GM19455 (cell line): ENCODE measurements at regions not wholly inside any gene's neighbourhood (a gene's known extent, or its start where the extent isn't known, plus 50 kb on each side); places are given as distances from the start of the nearest gene placed in this dataset.
"Not testable (repeated sequence)": the region's sequence is repeated elsewhere in the genome, so short reads cannot be mapped to it uniquely, and the experiment has no call there.

Experiments
- ATAC-seq: cut with Tn5 transposase; IDR thresholded peaks from one replicate; pipeline ENCODE4 v1.9.1; 2021; ENCODE audit not compliant: unreplicated experiment

DNA sequence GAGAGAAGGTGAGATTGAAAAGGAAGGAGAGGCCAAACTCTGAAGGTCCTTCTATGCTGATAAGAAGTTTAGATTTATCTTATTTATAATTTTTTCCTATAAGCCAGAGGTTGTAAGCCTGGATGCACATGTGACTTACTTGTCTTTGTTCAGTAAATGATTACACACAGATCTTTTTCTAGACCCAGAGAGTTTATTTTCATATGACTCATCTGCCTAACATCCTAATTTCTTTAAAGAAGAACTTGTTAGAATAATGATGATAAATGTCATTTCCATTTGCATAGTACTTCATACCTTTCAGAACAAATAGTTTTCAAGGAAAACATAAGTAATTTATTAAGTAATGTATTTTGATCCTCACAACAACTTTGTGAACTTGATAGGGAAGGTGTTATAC, 434.8 kb upstream of the DPH6 start:
- ATAC-seq = no peak

DNA sequence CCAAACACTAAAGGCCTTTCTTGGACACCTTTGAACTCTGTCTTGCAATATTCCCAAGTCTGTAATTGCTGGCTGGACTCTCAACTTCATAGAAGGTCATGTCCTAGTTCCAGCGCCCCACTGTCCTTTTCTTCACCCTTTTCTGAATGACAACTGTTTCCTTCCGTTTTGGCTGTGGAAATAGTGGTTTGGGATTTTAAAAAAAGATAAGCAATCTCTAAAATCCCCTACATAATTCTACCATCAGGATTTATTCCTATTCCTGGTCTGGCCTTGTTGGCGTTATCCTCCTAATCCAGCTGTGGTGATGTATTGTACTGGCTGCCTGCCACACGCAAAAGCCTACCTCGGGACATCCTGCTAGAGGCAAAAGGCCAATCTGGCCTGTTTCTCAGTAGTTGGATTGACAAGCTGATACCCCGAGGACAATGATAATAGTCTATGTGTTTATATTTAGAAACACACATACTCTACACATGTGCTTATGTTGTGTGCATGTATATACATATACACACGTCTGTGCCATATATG, 440.3 kb upstream of the DPH6 start:
- ATAC-seq = no peak

DNA sequence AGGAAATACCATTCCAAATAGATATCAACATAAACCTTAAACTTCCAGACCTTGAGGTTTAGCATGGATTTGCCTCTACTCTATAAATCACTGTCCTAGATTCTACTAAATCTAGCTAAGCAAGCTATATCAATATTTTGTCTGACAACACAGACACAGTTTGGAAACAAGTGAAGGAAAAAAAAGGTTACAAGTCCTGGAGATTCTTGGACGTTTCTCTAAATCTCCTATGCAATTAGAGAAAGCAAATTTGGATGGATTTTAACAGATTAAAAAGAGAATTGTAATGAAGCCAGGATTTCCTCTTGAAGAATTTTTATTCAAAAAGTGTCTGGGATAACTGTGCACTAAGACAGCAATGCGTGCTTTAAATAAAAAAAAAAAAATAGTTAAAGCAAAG, 441.1 kb upstream of the DPH6 start:
- ATAC-seq = no peak

DNA sequence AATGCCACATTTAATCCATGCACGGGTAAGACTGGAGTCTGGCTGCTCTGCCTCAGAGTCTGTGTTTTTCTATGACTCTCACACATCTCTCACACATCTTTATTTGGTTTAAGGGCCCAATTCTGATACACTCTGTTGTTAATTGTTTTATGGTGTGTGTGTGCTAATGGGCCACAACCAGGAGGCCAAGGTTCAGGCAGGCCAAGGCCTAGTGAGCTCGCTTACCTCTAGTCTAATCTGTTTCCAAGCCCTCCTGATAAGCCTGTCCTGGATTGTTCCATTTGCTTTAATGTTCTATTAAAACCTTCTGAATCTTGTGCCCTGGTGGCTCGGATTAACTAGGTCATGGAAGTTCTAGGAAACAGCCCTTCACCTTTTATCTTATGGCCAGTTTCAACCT, 445.4 kb upstream of the DPH6 start:
- ATAC-seq = no peak

DNA sequence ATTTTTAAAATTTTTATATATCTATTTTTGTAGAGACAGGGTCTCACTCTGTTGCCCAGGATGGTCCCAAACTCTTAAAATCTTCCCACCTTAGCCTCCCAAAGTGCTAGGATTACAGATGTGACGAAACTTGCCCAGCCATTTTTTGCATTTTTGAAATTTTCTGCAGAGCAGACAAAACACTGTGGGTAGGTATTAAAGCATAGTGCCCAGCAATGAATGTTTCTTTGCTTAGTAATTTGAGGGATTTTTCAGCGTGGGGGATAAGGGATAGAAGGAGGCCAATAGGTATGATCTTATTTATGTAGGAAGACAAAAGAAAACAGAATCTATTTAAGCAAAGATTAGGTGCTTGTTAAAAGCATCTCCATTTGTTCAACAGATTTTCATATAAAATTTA, 446.8 kb upstream of the DPH6 start:
- no peak for ATAC-seq

DNA sequence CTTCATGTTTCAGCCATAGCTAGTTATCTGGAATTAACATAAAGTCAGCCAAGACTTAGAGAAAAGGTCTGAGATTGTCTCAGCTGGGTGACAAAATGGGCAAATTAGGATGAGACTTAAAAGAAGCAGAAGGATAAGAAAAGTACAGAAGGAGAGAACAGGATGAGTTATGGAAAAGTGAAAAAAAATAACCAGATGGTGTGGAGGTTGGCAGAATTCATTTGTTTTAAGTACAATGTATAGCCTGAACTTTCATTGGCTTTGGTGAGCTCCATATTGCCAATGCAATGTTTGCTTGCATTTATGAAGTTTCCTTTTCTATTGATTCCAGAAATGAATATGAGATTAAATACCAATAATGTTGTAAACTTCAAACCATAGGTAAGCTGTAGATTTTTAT, 447.2 kb upstream of the DPH6 start:
- no peak for ATAC-seq

DNA sequence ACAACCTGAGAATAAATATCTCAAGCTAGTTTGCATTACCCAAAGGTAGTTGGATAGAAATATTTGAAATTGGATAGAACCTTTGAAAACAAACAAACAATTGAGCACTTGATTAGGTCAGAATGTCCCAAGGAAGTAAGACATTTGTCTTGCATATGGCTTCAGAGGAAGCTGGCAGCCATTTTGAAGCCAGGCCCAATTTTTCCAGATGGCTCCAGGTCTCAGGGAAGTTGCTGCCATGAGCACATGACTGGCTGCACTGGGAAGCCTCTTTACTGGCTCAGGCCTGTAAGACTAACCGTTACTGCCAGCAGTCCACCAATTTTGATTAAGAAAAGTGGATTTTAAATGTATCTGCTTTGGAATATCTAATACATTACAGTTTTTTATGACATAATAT, 448.9 kb upstream of the DPH6 start:
- ATAC-seq = no peak

DNA sequence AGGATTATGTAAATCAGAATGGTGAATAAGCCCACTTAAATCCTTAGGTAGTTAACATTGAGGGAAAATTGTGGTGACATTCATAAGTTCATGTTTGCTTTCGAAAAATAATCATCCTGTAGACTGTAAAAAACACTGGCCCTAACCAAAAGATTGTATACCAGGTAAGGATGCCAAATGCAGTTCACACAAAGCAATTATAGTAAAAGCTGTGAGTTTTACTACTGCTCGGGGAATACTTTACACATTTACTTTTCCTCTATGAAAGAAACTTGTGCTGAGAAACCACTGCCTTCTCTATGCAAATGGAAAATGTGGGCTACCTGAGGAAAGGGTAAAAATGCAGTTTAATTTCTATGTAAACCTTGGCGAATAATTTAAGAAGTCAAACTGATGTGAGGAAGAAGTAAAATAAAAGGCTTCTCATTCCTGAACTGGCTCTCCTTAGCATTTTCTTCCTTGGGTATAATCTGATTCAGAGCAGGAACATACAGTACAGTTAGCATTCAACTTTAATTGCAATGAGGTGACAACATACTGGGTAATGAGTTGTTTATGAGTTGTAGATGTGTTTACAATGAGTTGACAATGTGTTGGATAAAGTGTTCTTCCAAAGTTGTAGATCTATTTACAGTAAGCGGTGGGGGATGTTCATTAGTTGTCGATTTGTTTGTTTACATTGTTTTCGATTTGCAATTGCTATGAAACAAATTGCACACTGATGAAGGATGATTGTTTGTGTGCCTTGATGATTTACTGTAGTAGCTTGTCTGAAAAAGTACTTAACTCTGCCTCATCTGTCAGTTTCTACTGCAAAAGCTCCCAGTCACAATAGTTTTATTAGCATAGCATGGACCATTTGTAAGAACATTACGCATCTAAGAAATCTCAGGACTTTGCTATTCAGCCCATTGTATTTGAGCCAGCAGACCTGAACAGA, 453.0 kb upstream of the DPH6 start:
- ATAC-seq = no peak

DNA sequence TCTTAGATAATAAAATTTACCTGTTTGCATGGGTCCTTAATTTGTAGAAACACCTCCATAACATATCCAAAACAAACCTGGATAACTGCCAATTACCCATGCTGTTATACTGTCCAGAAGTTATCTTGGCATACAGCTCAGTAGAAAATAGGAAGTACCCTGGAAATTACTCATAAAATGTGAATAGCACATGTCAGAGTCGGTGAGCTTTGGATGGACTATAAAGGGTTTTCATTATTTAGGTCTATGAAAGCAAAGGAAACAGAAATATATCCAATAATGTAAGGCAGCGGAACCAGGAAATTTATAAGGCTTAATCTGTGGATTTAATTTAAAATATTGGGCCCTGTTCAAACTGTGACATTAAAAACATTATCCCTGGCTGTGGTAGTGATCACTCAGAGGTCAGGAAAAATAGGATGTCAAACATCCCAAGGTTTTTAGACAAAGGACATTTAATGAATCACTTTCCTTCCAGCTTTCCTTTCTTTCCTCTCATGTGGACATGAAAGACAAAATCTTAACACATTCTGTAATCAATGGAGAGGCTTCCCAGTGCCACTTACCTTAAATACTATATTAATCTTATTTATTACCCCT, 459.0 kb upstream of the DPH6 start:
- ATAC-seq = no peak

DNA sequence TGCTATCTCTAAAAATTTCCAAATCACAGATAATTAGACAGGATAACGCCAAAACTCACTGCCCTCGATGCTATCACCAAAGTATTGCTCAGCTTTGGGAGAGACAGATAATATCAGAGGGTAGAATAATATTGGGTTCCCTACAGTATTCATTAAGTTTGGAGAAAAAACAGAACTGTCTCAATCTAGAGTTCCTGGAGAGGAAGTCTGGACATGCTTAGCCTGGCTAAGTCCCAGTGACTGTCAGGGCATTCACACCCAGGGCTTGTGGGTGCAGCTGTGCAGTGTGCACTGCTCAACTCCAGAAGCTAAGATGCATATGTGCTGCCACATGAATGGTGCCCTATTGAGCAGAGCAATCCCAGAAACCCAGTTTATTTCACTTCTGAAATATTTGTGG, 459.6 kb upstream of the DPH6 start:
- ATAC-seq = no peak

DNA sequence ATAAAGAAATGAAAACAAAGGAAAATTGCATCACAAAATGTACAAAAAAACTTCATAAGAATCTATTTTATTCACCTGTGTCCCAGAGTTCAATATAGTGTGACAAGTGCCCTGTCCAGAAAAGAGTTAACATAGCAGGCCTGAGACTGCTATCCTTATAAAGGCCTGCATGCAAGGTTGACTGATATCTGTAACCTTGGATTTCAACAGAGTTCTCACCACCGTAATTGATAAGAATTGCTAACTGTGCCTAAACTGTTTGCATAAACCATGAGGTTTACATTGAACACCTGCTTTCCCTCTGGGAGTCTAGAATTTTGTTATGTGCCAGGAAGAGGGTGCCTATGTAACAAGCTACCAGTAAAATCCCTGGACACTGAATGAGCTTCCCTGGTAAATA, 461.7 kb upstream of the DPH6 start:
- ATAC-seq = no peak

DNA sequence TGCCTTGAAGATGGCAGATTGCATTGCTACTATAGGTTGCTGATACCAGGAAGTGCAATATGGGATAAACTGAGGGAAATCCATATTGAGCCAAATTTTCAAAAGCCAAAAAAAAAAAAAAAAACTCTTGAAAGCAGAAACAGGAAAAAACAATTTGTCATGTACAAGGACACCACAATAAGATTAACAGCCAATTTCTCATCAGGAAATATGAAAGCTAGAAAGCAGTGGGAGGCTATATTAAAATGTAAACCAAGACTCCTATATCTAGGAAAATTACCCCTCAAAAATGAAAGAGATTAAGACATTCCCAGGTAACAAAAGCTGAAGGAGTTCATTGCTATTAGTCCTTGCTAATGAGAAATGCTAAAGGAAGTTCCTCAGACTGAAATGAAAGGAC, 462.8 kb upstream of the DPH6 start:
- no peak for ATAC-seq

DNA sequence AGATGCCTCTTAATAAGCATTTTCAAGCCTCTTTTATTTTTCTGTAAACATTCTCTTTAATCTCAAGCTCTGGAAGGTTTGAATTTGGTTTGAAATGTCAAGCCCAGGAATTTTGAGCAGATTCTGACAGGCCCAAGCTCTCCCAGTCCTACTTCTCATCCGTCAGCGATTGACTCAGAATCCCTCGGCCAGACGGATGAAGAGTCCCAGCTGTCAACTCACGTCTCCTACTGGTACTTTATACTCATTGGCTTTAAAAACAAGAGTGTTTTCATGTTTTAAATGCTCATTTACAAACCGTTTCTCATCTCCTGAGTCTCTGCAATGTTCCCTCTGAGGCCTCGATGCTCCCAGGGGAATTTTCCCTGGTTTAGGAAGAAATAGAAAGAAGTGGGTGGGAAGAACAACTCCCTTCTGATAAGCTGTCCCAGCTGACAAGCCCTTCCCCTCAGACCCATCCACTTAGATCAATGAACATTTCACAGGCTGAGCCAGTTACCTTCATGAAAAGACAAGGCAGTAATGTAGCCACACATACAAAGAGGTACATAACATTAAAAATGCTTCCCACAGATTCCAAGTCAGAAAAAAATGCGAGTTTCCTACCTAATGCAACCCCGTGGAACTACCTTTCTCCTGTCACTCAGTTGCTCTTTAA, 478.2 kb upstream of the DPH6 start:
- ATAC-seq = no peak

DNA sequence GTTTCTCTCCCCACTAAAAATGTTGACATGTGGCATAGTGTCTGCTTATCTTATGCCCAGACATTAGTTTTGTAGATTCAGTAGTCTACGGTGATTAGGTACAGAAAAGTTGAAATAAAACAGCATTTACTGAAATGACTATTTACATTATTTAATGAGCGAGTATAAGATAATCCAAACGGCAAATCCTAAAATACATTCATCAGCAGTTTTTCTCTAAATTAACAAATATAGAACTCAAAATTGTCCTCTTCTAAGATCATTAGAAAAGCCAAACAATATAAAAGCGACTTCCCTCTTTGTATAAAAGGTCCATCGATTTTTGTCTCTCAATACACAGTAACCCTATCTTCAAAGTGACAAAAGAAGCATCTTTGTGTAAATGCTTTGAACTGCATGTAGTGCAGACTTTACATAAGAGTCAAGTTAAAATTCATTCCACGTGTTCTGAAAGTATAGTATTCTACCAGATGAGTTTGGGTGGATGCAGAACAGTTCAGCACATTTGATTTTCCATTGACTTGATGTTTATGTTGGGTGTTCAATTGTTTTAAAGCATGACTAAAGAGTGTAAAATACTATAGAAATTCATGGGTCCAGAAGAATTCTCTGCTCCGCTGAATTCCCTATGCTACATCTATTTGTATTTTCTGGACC, 480.8 kb upstream of the DPH6 start:
- no peak for ATAC-seq

DNA sequence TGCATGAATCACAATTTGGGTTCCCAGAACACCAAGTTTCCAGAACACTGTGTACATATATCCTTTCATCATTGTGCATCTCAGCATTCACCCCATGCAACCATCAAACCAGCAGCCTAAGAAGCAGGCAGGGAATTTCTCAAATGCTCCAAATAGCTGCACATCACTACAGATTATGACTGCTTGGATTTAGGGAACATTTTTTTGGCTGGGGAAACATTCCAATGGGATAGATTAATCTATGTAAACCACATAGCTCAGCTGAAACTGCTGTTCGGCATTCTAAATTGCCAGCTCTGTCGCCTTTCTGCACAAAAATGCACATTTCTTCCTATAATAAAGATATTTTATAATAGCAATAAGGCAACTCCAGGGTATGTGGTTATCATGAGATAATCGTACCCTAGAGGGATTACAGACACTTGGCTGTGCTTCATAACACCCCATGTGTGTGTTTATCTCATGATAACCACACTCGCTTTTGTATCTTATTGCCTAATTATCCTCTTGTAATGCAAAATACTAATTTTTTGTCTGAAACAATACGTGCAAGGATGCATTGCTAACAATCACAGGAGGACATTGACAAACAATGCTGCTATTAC, 483.7 kb upstream of the DPH6 start:
- ATAC-seq = no peak

DNA sequence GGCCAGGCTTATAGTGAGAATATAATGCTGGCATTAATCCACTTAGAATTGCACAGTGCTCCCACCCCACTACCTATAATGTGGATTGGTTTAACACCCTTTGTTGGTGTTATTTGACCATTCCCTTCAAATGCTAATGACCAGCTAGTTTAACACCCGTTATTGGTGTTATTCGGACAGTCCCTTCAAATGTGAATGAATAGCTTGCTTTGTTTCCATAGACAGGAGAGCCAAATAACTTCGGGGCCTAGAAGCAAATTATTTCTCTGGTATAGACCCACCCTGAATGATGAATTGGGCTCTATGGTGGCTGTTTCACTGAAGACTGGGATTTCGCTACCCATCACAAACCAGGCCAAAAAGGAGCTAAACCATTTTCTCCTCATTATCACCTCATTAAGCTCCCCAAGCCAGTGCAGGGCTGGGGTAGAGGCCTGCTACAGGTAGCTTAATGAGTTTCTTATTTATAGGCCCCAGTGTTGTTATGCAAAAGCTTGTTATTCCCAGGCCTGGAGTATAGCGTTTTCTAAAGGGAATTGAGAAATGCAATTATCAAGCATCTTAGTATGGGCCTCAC, 494.1 kb upstream of the DPH6 start:
- no peak for ATAC-seq

DNA sequence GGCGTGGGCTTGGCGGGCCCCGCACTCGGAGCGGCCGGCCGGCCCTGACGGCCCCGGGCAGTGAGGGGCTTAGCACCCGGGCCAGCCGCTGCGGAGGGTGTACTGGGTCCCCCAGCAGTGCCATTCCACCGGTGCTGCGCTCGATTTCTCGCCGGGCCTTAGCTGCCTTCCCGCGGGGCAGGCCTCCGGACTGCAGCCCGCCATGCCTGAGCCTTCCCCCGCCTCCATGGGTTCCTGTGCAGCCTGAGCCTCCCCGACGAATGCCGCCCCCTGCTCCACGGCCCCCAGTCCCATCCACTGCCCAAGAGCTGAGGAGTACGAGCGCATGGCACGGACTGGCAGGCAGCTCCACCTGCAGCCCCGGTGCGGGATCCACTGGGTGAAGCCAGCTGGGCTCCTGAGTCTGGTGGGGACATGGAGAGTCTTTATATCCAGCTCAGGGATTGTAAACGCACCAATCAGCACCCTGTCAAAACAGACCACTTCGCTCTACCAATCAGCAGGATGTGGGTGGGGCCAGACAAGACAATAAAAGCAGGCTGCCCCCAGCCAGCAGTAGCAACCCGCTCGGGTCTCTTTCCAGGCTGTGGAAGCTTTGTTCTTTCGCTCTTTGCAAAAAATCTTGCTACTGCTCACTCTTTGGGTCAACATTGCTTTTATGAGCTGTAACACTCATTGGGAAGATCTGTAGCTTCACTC, 501.2 kb upstream of the DPH6 start:
- ATAC-seq = not testable (repeated sequence)

DNA sequence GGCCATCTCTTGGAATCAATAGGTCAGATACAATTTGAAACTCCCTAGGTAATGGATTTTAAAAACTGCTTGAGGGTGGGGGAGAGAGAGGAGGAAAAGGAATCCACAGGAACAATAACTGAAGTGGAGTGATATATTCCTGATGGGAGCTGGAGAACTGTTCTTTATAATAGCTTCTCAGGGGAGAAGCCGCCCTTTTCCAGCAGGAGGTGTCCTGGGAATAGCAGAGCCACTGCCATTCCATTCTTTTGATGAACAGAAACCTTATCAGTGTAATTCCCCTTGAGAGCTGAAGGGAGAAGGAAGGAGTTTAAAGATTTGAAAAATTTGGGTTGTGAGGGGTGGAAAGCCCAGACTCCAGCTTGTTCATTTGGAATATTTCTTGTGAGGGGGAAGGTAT, 504.9 kb upstream of the DPH6 start:
- no peak for ATAC-seq

DNA sequence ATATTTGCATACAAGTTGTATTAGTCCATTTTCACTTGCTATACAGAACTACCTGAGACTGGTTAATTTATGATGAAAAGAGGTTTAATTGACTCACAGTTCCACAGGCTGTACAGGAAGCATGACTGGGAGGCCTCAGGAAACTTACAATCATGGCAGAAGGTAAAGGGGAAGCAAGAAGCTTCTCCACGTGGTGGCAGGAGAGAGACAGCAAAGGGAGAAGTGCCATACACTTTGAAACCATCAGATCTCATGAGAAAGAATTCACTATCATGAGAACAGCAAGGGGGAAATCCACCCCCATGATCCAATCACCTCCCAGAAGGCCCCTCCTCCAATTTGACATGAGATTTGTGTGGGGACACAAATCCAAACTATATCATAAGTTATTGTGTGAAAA, 506.7 kb upstream of the DPH6 start:
- not testable (repeated sequence) for ATAC-seq

DNA sequence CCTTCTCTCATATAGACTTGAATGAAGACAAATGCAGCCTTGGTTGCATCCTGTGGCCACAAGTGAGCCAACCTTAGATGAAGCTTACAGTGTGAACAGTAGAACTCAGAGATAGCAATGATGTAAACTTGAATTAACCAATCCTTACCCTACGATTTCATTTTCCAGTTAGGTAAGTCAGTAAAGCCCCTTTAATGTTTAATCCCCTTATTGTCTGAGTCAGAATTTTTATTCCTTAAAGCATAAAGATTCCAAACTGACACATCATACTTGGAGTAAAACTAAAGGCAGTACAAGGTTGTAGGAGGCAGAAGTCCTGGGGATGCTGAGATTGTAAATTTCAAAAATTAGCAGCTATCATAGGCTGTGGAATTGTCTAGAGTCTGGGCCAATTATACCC, 507.8 kb upstream of the DPH6 start:
- no peak for ATAC-seq
